ENCODE measurements at regions not wholly inside any gene's neighbourhood (a gene's known extent, or its start where the extent isn't known, plus 50 kb on each side); places are given as distances from the start of the nearest gene placed in this dataset.

- DNase-seq (ENCODE audit: low read depth): no peak
Measured at GRCh38 chr2:149651229-149651628, 63.7 kb upstream of the MMADHC start.

- no peak for DNase-seq (ENCODE audit: low read depth)
Measured at GRCh38 chr2:149650006-149650405, 62.4 kb upstream of the MMADHC start.

- DNase-seq (ENCODE audit: low read depth): peak; percentile 96
Measured at GRCh38 chr2:149648282-149649030, 60.9 kb upstream of the MMADHC start.

- DNase-seq (ENCODE audit: low read depth): peak; percentile 50
Measured at GRCh38 chr2:149645391-149645790, 57.8 kb upstream of the MMADHC start.
